ENCODE measurements at regions not wholly inside any gene's neighbourhood (a gene's known extent, or its start where the extent isn't known, plus 50 kb on each side); places are given as distances from the start of the nearest gene placed in this dataset.

DNA sequence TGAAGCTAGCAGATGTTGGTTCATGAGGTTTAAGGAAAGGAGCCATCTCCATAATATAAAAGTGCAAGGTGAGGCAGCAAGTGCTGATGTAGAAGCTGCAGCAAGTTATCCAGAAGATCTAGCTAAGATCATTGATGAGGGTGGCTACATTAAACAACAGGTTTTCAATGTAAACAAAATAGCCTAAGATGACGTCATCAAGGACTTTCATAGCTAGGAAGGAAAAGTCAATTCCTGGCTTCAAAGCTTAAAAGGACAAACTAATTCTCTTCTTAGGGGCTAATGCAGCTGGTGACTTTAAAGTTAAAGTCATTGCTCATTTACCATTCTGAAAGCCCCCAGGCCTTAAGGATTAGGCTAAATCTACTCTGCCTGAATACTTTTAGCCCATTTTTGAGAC is 141.9 kb downstream of the MID1IP1 start:
- no peak for DNase-seq (ENCODE audit: extremely low read depth in 1 of 4, low spot score in 3 of 4)
- intact Hi-C loops (cut with micrococcal nuclease) (no loop called here), in situ Hi-C loops (cut with MboI) (no loop called here)
- Histone ChIP-seq H3K4me3 (no peak overlapping the region), H3K4me2 (ENCODE audit: insufficient read depth, low read length) (no peak overlapping the region), H3K9ac (ENCODE audit: insufficient read depth in 1 of 2, low read depth in 2 of 2, low read length in 2 of 2) (no peak overlapping the region), H3K9me3 (replicated peaks; ENCODE audit: control insufficient read depth, insufficient read depth, low read depth, low read length) (no peaks in the 10 kb centered on the region), H3K4me1 (replicated peaks in 1 of 2; ENCODE audit: control insufficient read depth in 2 of 2, insufficient read depth in 2 of 2, low read length in 2 of 2) (no peaks in the 10 kb centered on the region), H3K9me1 (ENCODE audit: control insufficient read depth, insufficient read depth, low read length) (no peaks in the 10 kb centered on the region), H2AFZ (ENCODE audit: low read depth, low read length) (no peak overlapping the region), H3K79me2 (ENCODE audit: control insufficient read depth, insufficient read depth, low read length) (no peaks in the 10 kb centered on the region), H4K20me1 (replicated peaks; ENCODE audit: control insufficient read depth, insufficient read depth, low read length) (no peaks in the 10 kb centered on the region), H3K27me3 (ENCODE audit: control insufficient read depth in 2 of 2, insufficient read depth in 2 of 2, low read length in 2 of 2) (no peaks in the 10 kb centered on the region), H3K36me3 (ENCODE audit: control insufficient read depth, insufficient read depth, low read length) (no peaks in the 10 kb centered on the region), H3K27ac (ENCODE audit: extremely low read depth, low read depth, low read length) (no peak overlapping the region)
- no peak for ATAC-seq
- POLR2A ChIA-PET = no interaction called here
- FAIRE-seq = no peak
- 20% methylated on average over 1 of the region's 1 CpG for WGBS (ENCODE audit: insufficient coverage, low coverage, missing lambda C conversion rate)
- CTCF ChIA-PET (ENCODE audit: low intra/inter-chr PET ratio) = no interaction called here
- BruUV-seq (replicated peaks) = no TSS peak
- TF ChIP-seq JUND (IDR thresholded peaks at IDR 0.05; ENCODE audit: borderline replicate concordance, low read depth, low read length) = no peak
- TF ChIP-seq JUND (tag; IDR thresholded peaks at IDR 0.05; ENCODE audit: borderline replicate concordance, low read depth, low read length) = peak; percentile 19; the same call in 1 of the 3 replicates
- TF ChIP-seq, protein P1, sequence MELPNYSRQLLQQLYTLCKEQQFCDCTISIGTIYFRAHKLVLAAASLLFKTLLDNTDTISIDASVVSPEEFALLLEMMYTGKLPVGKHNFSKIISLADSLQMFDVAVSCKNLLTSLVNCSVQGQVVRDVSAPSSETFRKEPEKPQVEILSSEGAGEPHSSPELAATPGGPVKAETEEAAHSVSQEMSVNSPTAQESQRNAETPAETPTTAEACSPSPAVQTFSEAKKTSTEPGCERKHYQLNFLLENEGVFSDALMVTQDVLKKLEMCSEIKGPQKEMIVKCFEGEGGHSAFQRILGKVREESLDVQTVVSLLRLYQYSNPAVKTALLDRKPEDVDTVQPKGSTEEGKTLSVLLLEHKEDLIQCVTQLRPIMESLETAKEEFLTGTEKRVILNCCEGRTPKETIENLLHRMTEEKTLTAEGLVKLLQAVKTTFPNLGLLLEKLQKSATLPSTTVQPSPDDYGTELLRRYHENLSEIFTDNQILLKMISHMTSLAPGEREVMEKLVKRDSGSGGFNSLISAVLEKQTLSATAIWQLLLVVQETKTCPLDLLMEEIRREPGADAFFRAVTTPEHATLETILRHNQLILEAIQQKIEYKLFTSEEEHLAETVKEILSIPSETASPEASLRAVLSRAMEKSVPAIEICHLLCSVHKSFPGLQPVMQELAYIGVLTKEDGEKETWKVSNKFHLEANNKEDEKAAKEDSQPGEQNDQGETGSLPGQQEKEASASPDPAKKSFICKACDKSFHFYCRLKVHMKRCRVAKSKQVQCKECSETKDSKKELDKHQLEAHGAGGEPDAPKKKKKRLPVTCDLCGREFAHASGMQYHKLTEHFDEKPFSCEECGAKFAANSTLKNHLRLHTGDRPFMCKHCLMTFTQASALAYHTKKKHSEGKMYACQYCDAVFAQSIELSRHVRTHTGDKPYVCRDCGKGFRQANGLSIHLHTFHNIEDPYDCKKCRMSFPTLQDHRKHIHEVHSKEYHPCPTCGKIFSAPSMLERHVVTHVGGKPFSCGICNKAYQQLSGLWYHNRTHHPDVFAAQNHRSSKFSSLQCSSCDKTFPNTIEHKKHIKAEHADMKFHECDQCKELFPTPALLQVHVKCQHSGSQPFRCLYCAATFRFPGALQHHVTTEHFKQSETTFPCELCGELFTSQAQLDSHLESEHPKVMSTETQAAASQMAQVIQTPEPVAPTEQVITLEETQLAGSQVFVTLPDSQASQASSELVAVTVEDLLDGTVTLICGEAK (IDR thresholded peaks at IDR 0.05) = no peak
- TF ChIP-seq, protein P1 (CRISPR knock-in tag; IDR thresholded peaks at IDR 0.05) = no peak
- TF ChIP-seq, protein P2, sequence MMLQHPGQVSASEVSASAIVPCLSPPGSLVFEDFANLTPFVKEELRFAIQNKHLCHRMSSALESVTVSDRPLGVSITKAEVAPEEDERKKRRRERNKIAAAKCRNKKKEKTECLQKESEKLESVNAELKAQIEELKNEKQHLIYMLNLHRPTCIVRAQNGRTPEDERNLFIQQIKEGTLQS (IDR thresholded peaks at IDR 0.05) = peak; percentile 81
- TF ChIP-seq, protein P2 (CRISPR knock-in tag; conservative IDR thresholded peaks at IDR 0.05) = no peak
- TF ChIP-seq, protein P3, sequence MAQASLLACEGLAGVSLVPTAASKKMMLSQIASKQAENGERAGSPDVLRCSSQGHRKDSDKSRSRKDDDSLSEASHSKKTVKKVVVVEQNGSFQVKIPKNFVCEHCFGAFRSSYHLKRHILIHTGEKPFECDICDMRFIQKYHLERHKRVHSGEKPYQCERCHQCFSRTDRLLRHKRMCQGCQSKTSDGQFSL (CRISPR knock-in tag; IDR thresholded peaks at IDR 0.05) = no peak
- TF ChIP-seq, protein P3 (tag; IDR thresholded peaks at IDR 0.05) = no peak
- peak; percentile 55; the same call in 1 of the 2 replicates for TF ChIP-seq ATF7 (IDR thresholded peaks at IDR 0.05)
